ENCODE measurements at regions not wholly inside any gene's neighbourhood (a gene's known extent, or its start where the extent isn't known, plus 50 kb on each side); places are given as distances from the start of the nearest gene placed in this dataset.

GRCh38 chr4:24262616-24263015 lies 321.7 kb downstream of the DHX15 start:
- TF ChIP-seq POLR2A (IDR thresholded peaks at IDR 0.05; ENCODE audit: low read length) (no peak), GATA1 (IDR thresholded peaks at IDR 0.05; ENCODE audit: low read depth, low read length) (no peak)
